DOHH2 (cell line): ENCODE measurements at regions not wholly inside any gene's neighbourhood (a gene's known extent, or its start where the extent isn't known, plus 50 kb on each side); places are given as distances from the start of the nearest gene placed in this dataset.

Experiments used
- H3F3A ChIP-seq: fragments of 200-600 bp; sonication (generic), shearing (Covaris generic); 2 replicates; pipeline ENCODE4 v1.6.0; 2016; ENCODE audit warnings: antibody characterized with exemption, mild to moderate bottlenecking; ENCODE audit not compliant: control insufficient read depth, insufficient read depth
- H3K27ac ChIP-seq: fragments of 200-600 bp; sonication (generic); 2 replicates; pipeline ENCODE4 v1.5.1; 2014; ENCODE audit warnings: low read depth, mild to moderate bottlenecking, low read length, moderate library complexity
- H3K27me3 ChIP-seq: fragments of 200-600 bp; sonication (generic); 2 replicates; pipeline ENCODE4 v1.6.1; 2014; ENCODE audit warnings: mild to moderate bottlenecking, low read length, mixed read lengths; ENCODE audit not compliant: control insufficient read depth
- H3K36me3 ChIP-seq: fragments of 200-600 bp; sonication (generic); 2 replicates; pipeline ENCODE4 v1.6.1; 2014; ENCODE audit warnings: mild to moderate bottlenecking, low read length, moderate library complexity, mixed read lengths; ENCODE audit not compliant: control insufficient read depth
- H3K4me1 ChIP-seq: fragments of 200-600 bp; sonication (generic); 2 replicates; pipeline ENCODE4 v1.6.1; 2014; ENCODE audit warnings: mild to moderate bottlenecking, low read length, mixed read lengths; ENCODE audit not compliant: control insufficient read depth
- H3K4me2 ChIP-seq: fragments of 200-600 bp; sonication (generic); 2 replicates; pipeline ENCODE4 v1.6.0; 2014; ENCODE audit warnings: mild to moderate bottlenecking, low read length, moderate library complexity
- H3K4me3 ChIP-seq: fragments of 200-600 bp; sonication (generic); 2 replicates; pipeline ENCODE4 v1.5.1; 2014; ENCODE audit warnings: mild to moderate bottlenecking, low read length, mixed read lengths
- H3K79me2 ChIP-seq: fragments of 200-600 bp; sonication (generic); 2 replicates; pipeline ENCODE4 v1.6.1; 2014; ENCODE audit warnings: mild to moderate bottlenecking, low read length, mixed read lengths; ENCODE audit not compliant: control insufficient read depth
- H3K9me2 ChIP-seq: fragments of 200-600 bp; sonication (generic); replicated peaks from 2 replicates; pipeline ENCODE4 v1.6.1; 2014; ENCODE audit warnings: mild to moderate bottlenecking, low read length, mixed read lengths; ENCODE audit not compliant: control insufficient read depth
- H3K9me3 ChIP-seq: fragments of 200-600 bp; sonication (generic); 2 replicates; pipeline ENCODE4 v1.6.1; 2014; ENCODE audit warnings: antibody characterized with exemption, low read length, mixed read lengths; ENCODE audit not compliant: control insufficient read depth, insufficient read depth
- H4K20me1 ChIP-seq: fragments of 200-600 bp; sonication (generic); 2 replicates; pipeline ENCODE4 v1.6.0; 2014; ENCODE audit warnings: low read depth, mild to moderate bottlenecking, antibody characterized with exemption, low read length, moderate library complexity; ENCODE audit not compliant: control insufficient read depth, insufficient read depth
- CTCF ChIP-seq: fragments of 200-600 bp; sonication (generic); IDR thresholded peaks from one replicate; pipeline ENCODE4 v1.5.1; 2014; ENCODE audit warnings: antibody characterized with exemption, mild to moderate bottlenecking, low read depth, low read length; ENCODE audit not compliant: poor library complexity, severe bottlenecking
- EZH2phosphoT487 ChIP-seq: fragments of 200-600 bp; sonication (generic); IDR thresholded peaks from 2 replicates; pipeline ENCODE4 v1.6.1; 2017; ENCODE audit warnings: borderline replicate concordance, mild to moderate bottlenecking, antibody characterized with exemption, low read length, moderate library complexity, mixed read lengths

DNA sequence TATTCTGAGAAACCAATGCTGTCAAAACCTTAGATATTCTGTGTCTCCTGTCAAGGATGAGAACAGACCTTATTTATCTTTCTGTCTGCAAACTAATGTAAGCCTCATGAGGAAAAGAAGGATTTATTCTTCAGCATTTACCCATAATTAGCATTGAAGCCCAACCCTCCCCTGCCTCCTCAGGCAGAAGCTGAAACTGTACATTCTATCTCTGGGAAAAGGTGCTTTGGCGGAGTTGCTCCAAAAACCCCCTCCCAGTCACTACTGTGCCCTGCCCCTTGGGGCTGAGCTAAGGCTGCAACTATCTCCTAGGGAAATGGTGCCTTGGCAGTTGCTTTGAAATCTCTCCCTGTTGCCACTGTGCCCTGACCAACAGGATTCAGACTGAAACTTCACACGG, 106.2 kb upstream of the TLR4 start:
- H4K20me1 ChIP-seq, result no peaks in the 10 kb centered on the region
- H3K27me3 ChIP-seq, result no peaks in the 10 kb centered on the region
- H3K4me1 ChIP-seq, result no peaks in the 10 kb centered on the region

DNA sequence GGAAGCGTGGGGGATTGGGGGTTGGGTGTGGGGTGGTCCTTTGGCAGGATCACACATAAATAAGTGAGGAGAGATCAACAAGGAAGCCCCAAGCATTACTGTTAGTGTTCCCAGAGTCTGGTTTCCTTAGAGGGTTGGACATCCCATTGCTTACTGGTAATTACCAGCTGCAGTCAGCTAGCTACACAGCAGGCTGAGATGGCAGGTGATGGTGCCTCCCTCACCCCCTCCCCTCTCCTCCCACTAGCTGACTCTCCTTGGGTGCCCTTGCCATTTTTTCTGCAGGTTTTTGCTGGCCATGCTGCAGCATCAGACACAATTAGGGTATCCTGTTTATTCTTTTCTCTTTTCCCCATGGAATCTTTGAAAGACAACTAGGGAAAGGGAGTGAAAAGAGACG, 107.5 kb upstream of the TLR4 start:
- H3K9me3 ChIP-seq, result no peaks in the 10 kb centered on the region
- H3K36me3 ChIP-seq, result no peaks in the 10 kb centered on the region
- H3K9me2 ChIP-seq, result no peaks in the 10 kb centered on the region
- H3K27me3 ChIP-seq, result no peaks in the 10 kb centered on the region
- TF ChIP-seq CTCF, result no peak
- no peak for TF ChIP-seq EZH2phosphoT487
- H4K20me1 ChIP-seq, result no peaks in the 10 kb centered on the region
- H3F3A ChIP-seq, result no peaks in the 10 kb centered on the region
- no peak overlapping the region for H3K27ac ChIP-seq
- no peak overlapping the region for H3K4me2 ChIP-seq
- no peak overlapping the region for H3K4me3 ChIP-seq
- no peaks in the 10 kb centered on the region for H3K4me1 ChIP-seq
- no peaks in the 10 kb centered on the region for H3K79me2 ChIP-seq

More for the DNA sequence above, 106.2 kb upstream of the TLR4 start:
- H3K9me2 ChIP-seq, result no peaks in the 10 kb centered on the region
- TF ChIP-seq EZH2phosphoT487, result no peak
- TF ChIP-seq CTCF, result no peak
- H3K4me2 ChIP-seq, result no peak overlapping the region
- H3K4me3 ChIP-seq, result no peak overlapping the region
- no peaks in the 10 kb centered on the region for H3K79me2 ChIP-seq
- no peaks in the 10 kb centered on the region for H3F3A ChIP-seq
- H3K36me3 ChIP-seq, result no peaks in the 10 kb centered on the region
- H3K27ac ChIP-seq, result no peak overlapping the region
- H3K9me3 ChIP-seq, result no peaks in the 10 kb centered on the region

DNA sequence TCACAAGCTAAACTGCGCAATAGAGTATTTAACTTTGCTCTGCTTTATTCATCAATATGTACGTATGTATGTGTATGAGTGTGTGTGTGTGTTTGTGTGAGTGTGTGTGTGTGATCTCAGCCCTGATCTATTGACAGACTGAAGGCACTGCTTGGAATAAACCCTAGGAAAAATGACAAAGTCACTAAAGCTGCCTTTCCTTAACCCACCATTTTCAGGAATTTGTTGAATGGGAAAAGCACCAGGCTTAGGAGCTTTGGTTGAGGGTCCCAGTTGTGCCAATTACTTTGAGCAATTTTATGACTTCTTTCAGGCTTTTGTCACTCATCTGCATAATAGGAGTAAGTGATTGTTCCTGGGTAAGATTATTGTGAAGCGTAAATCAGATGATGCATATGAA, 108.6 kb upstream of the TLR4 start:
- Histone ChIP-seq H3K27me3 (no peaks in the 10 kb centered on the region), H3K4me2 (no peak overlapping the region), H4K20me1 (no peaks in the 10 kb centered on the region), H3K36me3 (no peaks in the 10 kb centered on the region), H3K79me2 (no peaks in the 10 kb centered on the region), H3K4me3 (no peak overlapping the region), H3K27ac (no peak overlapping the region), H3K4me1 (no peaks in the 10 kb centered on the region), H3K9me2 (no peaks in the 10 kb centered on the region), H3K9me3 (no peaks in the 10 kb centered on the region), H3F3A (no peaks in the 10 kb centered on the region)
- TF ChIP-seq CTCF, result no peak
- no peak for TF ChIP-seq EZH2phosphoT487

GRCh38 chr9:117587263-117587662, 116.9 kb upstream of the TLR4 start:
- Histone ChIP-seq H3F3A (no peaks in the 10 kb centered on the region; the same call in 1 of the 2 replicates), H3K4me3 (no peak overlapping the region), H3K27me3 (no peaks in the 10 kb centered on the region), H3K9me3 (no peaks in the 10 kb centered on the region), H3K4me2 (no peak overlapping the region), H3K36me3 (no peaks in the 10 kb centered on the region), H3K4me1 (no peaks in the 10 kb centered on the region), H3K79me2 (no peaks in the 10 kb centered on the region), H3K9me2 (no peaks in the 10 kb centered on the region), H3K27ac (no peak overlapping the region), H4K20me1 (no peaks in the 10 kb centered on the region)
- no peak for TF ChIP-seq EZH2phosphoT487
